GM12878 (cell line): ENCODE measurements at regions not wholly inside any gene's neighbourhood (a gene's known extent, or its start where the extent isn't known, plus 50 kb on each side); places are given as distances from the start of the nearest gene placed in this dataset.

ENCODE experiments used
- ATAC-seq: fragments of 200-7000 bp; cut with Tn5 transposase; 3 replicates; pipeline ENCODE4 v1.9.1; 2020; ENCODE audit warnings: mild to moderate bottlenecking, moderate library complexity
- BruUV-seq: library from RNA; stranded (reverse); fragments of 400-500 nt; replicated peaks from 2 replicates; lab custom pipeline; 2021; lab: Mats Ljungman, UMichigan
- CTCF ChIA-PET: fragments of 300-600 bp; sonication (Branson Sonifier 250); formaldehyde crosslinking; extraction: SDS; loops from one replicate; lab custom pipeline; 2021; ENCODE audit warnings: inconsistent platforms; lab: Yijun Ruan, JAX
- POLR2A ChIA-PET: fragments of 350-600 bp; formaldehyde crosslinking; extraction: SDS; loops from one replicate; lab custom pipeline; 2021; ENCODE audit warnings: inconsistent platforms; lab: Charles Lee
- RAD21 ChIA-PET: fragments of 300-600 bp; sonication (Branson Sonifier 250); formaldehyde crosslinking; loops from one replicate; lab custom pipeline; 2023; ENCODE audit warnings: antibody characterized with exemption; ENCODE audit not compliant: unreplicated experiment; lab: Charles Lee
- SMC1A ChIA-PET: fragments of 300-600 bp; sonication (Branson Sonifier 250); formaldehyde crosslinking; loops from one replicate; lab custom pipeline; 2023; ENCODE audit not compliant: unreplicated experiment, uncharacterized antibody; lab: Charles Lee
- DNase-seq: peaks from one replicate; pipeline ENCODE4 v3.0.0-alpha.2; 2011; ENCODE audit warnings: low read depth, low spot score
- FAIRE-seq: peaks from 3 replicates; lab custom pipeline; 2011; peaks lifted over from hg19 to GRCh38; lab: Jason Lieb, UNC
- H2AFZ ChIP-seq: 2 replicates; pipeline ENCODE4 v1.6.0; 2011; ENCODE audit warnings: low read depth, low read length, control low read depth; ENCODE audit not compliant: control insufficient read depth
- H3K27ac ChIP-seq: 2 replicates; pipeline ENCODE4 v1.5.1; 2011; ENCODE audit warnings: control low read depth; ENCODE audit not compliant: control insufficient read depth, insufficient read depth
- H3K27me3 ChIP-seq, 2 experiments: replicated peaks in 1 of 2; 2 replicates each; pipeline versions ENCODE4 v1.6.0 to v1.6.1; 2011; ENCODE audit warnings: low read length in 1 of 2; ENCODE audit not compliant: control insufficient read depth in 2 of 2, insufficient read depth in 2 of 2
- H3K36me3 ChIP-seq, 2 experiments: 2 replicates each; pipeline ENCODE4 v1.5.1; 2011; ENCODE audit warnings: low read length in 1 of 2; ENCODE audit not compliant: control insufficient read depth in 2 of 2, insufficient read depth in 2 of 2
- H3K4me1 ChIP-seq: 2 replicates; pipeline ENCODE4 v1.6.1; 2011; ENCODE audit warnings: mild to moderate bottlenecking, low read length, moderate library complexity, mixed read lengths; ENCODE audit not compliant: control insufficient read depth, insufficient read depth
- H3K4me2 ChIP-seq: 2 replicates; pipeline ENCODE4 v1.6.0; 2011; ENCODE audit warnings: control low read depth; ENCODE audit not compliant: control insufficient read depth, insufficient read depth
- H3K4me3 ChIP-seq: fragments of 200-600 bp; sonication (generic); 2 replicates; pipeline ENCODE4 v1.5.1; 2016
- H3K79me2 ChIP-seq: 2 replicates; pipeline ENCODE4 v1.6.0; 2011; ENCODE audit warnings: low read length; ENCODE audit not compliant: control insufficient read depth, insufficient read depth
- H3K9ac ChIP-seq: 2 replicates; pipeline ENCODE4 v1.8.0; 2011; ENCODE audit warnings: low read length, control low read depth, mixed read lengths; ENCODE audit not compliant: control insufficient read depth, insufficient read depth
- H3K9me3 ChIP-seq: replicated peaks from 3 replicates; pipeline ENCODE4 v1.5.1; 2011; ENCODE audit warnings: mild to moderate bottlenecking, low read length; ENCODE audit not compliant: control insufficient read depth, insufficient read depth
- H4K20me1 ChIP-seq: 2 replicates; pipeline ENCODE4 v1.6.0; 2011; ENCODE audit not compliant: control insufficient read depth, insufficient read depth
- BACH1 ChIP-seq: fragments of 450-650 bp; IDR thresholded peaks from 2 replicates; pipeline ENCODE4 v1.6.1; 2017; ENCODE audit warnings: mild to moderate bottlenecking, borderline replicate concordance
- CHD2 ChIP-seq: IDR thresholded peaks from 2 replicates; pipeline ENCODE4 v1.6.1; 2011; ENCODE audit warnings: low read depth, low read length, improper control_type of control experiment, borderline replicate concordance
- E2F4 ChIP-seq: IDR thresholded peaks from 2 replicates; pipeline ENCODE4 v1.6.1; 2012; ENCODE audit warnings: low read depth, low read length, improper control_type of control experiment
- EP300 ChIP-seq, 2 experiments: fragments of 150-350 bp in 1 of 2; IDR thresholded peaks; 2 replicates each; pipeline ENCODE4 v1.6.1; 2011 to 2012; ENCODE audit warnings: low read depth in 2 of 2, low read length in 2 of 2, borderline replicate concordance in 1 of 2, improper control_type of control experiment in 1 of 2, inconsistent platforms in 1 of 2; ENCODE audit not compliant: control insufficient read depth in 1 of 2
- KAT2A ChIP-seq: conservative IDR thresholded peaks from 2 replicates; pipeline ENCODE4 v1.6.1; 2011; ENCODE audit warnings: low read depth, low read length; ENCODE audit not compliant: control insufficient read depth
- LARP7 ChIP-seq: fragments of 450-650 bp; IDR thresholded peaks from 2 replicates; pipeline ENCODE4 v1.6.1; 2017; ENCODE audit warnings: mild to moderate bottlenecking
- MXI1 ChIP-seq: fragments of 150-350 bp; IDR thresholded peaks from 2 replicates; pipeline ENCODE4 v1.6.1; 2011; ENCODE audit warnings: low read depth, mild to moderate bottlenecking, inconsistent platforms, low read length, improper control_type of control experiment
- MYB ChIP-seq: fragments of 150-350 bp; IDR thresholded peaks from 2 replicates; pipeline ENCODE4 v1.6.1; 2014; ENCODE audit warnings: mild to moderate bottlenecking, low read depth, low read length, borderline replicate concordance
- NR2C1 ChIP-seq: fragments of 450-650 bp; IDR thresholded peaks from 2 replicates; pipeline ENCODE4 v1.6.1; 2017; ENCODE audit warnings: antibody characterized with exemption, mild to moderate bottlenecking, moderate library complexity
- POLR2AphosphoS5 ChIP-seq: IDR thresholded peaks from 2 replicates; pipeline ENCODE4 v1.6.1; 2011; ENCODE audit warnings: mild to moderate bottlenecking, low read length, inconsistent platforms
- WGBS: methylation state at CpG from one replicate; pipeline ENCODE4 v1.1.6; 2016; ENCODE audit warnings: low lambda C conversion rate; ENCODE audit not compliant: insufficient replicate concordance, insufficient coverage; ENCODE audit errors: missing lambda C conversion rate; 5-methylcytosine and 5-hydroxymethylcytosine counted together
- in situ Hi-C: fragments of 300-500 bp; cut with MboI; formaldehyde crosslinking; loops from 9 replicates; pipeline ENCODE4 v1.14.3; 2018; ENCODE audit warnings: mixed read lengths
- intact Hi-C: fragments of 100-400 bp; cut with micrococcal nuclease; formaldehyde crosslinking; loops from one replicate; pipeline ENCODE4 v1.14.2; 2022; ENCODE audit not compliant: unreplicated experiment

- Histone ChIP-seq H3K79me2 (no peaks in the 10 kb centered on the region), H3K27me3 (0 out of 4 replicates have a peak, but pooled peaks cover 0 to 1% of the 10 kb centered on the region in 2 experiments), H3K9ac (no peak overlapping the region), H3K4me2 (no peak overlapping the region), H3K4me3 (no peak overlapping the region), H3K36me3 (no peaks in the 10 kb centered on the region), H2AFZ (no peak overlapping the region), H3K4me1 (no peaks in the 10 kb centered on the region), H3K27ac (no peak overlapping the region), H4K20me1 (no peaks in the 10 kb centered on the region), H3K9me3 (no peaks in the 10 kb centered on the region)
- POLR2A ChIA-PET, result no interaction called here
- RAD21 ChIA-PET, result no interaction called here
- ATAC-seq (no peak), DNase-seq (no peak), FAIRE-seq (no peak)
- BruUV-seq, result no TSS peak
- 93% methylated on average over 1 of the region's 1 CpG for WGBS
- intact Hi-C loops, result no loop called here
- SMC1A ChIA-PET, result no interaction called here
- in situ Hi-C loops, result no loop called here
- CTCF ChIA-PET, result no interaction called here
- TF ChIP-seq MXI1 (no peak), EP300 (IDR thresholded peaks at IDR 0.05; ENCODE audit: borderline replicate concordance in 1 of 2, control insufficient read depth in 1 of 2, low read depth in 2 of 2, low read length in 2 of 2) (no peak), POLR2AphosphoS5 (no peak), BACH1 (no peak), MYB (no peak), E2F4 (no peak), KAT2A (no peak), LARP7 (no peak), NR2C1 (no peak), CHD2 (no peak)
These were observed 186.7 kb upstream of the NOCT start for GRCh38 chr4:138828926-138829325.
